Testis (tissue), 2 donors: ENCODE measurements at regions not wholly inside any gene's neighbourhood (a gene's known extent, or its start where the extent isn't known, plus 50 kb on each side); places are given as distances from the start of the nearest gene placed in this dataset.

Source experiments
- DNase-seq: peaks from one replicate; pipeline ENCODE4 v3.0.0-alpha.2; 2019
- H3K27ac ChIP-seq, 2 donors: fragments of 200-600 bp; sonication (generic); one replicate each; pipeline ENCODE4 v1.5.1; 2019
- H3K27me3 ChIP-seq: fragments of 200-600 bp; sonication (generic); one replicate; pipeline ENCODE4 v1.5.1; 2019
- H3K36me3 ChIP-seq: fragments of 200-600 bp; sonication (generic); one replicate; pipeline ENCODE4 v1.5.1; 2017; ENCODE audit warnings: low read depth; ENCODE audit errors: missing control alignments
- H3K4me1 ChIP-seq: fragments of 200-600 bp; sonication (generic); one replicate; pipeline ENCODE4 v1.5.1; 2019
- H3K4me3 ChIP-seq, 2 donors: fragments of 200-600 bp; sonication (generic); one replicate each; pipeline ENCODE4 v1.5.1; 2017 to 2019
- H3K9me3 ChIP-seq: fragments of 200-600 bp; sonication (generic); one replicate; pipeline ENCODE4 v1.5.1; 2017
- POLR2A ChIP-seq: fragments of 450-650 bp; IDR thresholded peaks from one replicate; pipeline ENCODE4 v1.6.1; 2017; ENCODE audit warnings: antibody characterized with exemption, mild to moderate bottlenecking, moderate library complexity
- WGBS, 2 donors: methylation state at CpG; one replicate each; pipeline ENCODE4 v1.1.5; 2018; 5-methylcytosine and 5-hydroxymethylcytosine counted together
- intact Hi-C: fragments of 100-400 bp; cut with DNase I; formaldehyde crosslinking; loops from one replicate; pipeline ENCODE4 v1.15.1; 2023; ENCODE audit warnings: low total_unique reads
- TF ChIP-seq, protein P1 (sequence below), 3 experiments: fragments of 450-650 bp in 2 of 3; fragments of 200-600 bp in 1 of 3; sonication (generic) in 1 of 3; IDR thresholded peaks; one replicate each; pipeline ENCODE4 v1.5.1; 2016 to 2019; ENCODE audit warnings: antibody characterized with exemption in 3 of 3, mild to moderate bottlenecking in 2 of 3, moderate library complexity in 1 of 3

GRCh38 chr9:81225596-81225995 lies 463.8 kb downstream of the TLE1 start:
- no peak for DNase-seq
- no peak overlapping the region for H3K4me3 ChIP-seq

DNA sequence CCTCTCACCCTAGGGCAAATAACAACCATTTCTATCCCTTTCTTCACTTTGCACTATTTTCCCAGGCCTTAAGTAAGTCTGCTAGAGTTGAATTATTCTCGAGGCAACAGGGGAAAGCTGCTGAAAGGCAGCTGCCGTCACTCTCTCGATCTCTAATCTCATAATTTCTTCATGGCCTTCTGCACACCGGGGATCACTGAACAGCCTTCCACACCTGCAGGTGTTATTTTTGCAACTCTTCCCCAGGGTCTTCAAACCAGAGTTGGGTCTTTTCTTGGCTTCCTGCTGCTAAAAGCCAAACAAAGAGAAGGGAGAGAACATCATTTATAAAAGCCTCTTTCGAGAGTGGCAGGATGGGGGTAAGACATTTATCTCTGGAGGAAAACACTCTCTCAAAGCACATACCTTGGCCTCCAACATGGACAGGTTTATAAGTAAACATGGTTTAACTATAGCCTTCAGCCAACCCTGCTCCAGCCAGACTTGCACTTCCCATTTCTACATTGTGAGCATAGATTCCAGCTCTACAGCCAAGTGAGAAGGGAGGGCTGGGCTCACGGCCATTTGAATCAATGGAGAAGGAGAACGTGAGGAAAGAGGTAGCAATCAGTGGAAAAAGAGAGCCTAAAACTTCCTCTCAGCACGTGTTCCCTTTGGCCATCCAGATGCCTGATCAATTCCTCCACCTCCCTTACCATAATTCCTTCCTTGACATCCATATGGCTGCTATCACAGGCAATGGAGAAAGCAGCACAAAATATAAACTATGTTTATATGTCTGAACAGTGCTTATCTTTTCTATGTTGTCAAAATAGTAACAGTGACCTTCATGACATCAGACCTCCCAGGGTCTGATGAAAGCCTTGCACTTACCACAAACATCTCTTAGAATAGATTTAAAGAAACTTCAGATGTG lies 464.9 kb downstream of the TLE1 start:
- DNase-seq: no peak
- 52 to 54% methylated on average over 8 of the region's 8 CpGs for WGBS, 2 donors
- H3K27me3 ChIP-seq: no peaks in the 10 kb centered on the region
- H3K9me3 ChIP-seq: no peaks in the 10 kb centered on the region
- intact Hi-C loops: no loop called here
- TF ChIP-seq, protein P1, sequence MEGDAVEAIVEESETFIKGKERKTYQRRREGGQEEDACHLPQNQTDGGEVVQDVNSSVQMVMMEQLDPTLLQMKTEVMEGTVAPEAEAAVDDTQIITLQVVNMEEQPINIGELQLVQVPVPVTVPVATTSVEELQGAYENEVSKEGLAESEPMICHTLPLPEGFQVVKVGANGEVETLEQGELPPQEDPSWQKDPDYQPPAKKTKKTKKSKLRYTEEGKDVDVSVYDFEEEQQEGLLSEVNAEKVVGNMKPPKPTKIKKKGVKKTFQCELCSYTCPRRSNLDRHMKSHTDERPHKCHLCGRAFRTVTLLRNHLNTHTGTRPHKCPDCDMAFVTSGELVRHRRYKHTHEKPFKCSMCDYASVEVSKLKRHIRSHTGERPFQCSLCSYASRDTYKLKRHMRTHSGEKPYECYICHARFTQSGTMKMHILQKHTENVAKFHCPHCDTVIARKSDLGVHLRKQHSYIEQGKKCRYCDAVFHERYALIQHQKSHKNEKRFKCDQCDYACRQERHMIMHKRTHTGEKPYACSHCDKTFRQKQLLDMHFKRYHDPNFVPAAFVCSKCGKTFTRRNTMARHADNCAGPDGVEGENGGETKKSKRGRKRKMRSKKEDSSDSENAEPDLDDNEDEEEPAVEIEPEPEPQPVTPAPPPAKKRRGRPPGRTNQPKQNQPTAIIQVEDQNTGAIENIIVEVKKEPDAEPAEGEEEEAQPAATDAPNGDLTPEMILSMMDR (IDR thresholded peaks at IDR 0.05): no peak
- no peak for TF ChIP-seq POLR2A
- H3K27ac ChIP-seq: no peak overlapping the region
- H3K4me1 ChIP-seq: no peaks in the 10 kb centered on the region
- H3K36me3 ChIP-seq: no peaks in the 10 kb centered on the region
- no peak overlapping the region for H3K4me3 ChIP-seq

More at GRCh38 chr9:81225596-81225995, 463.8 kb downstream of the TLE1 start:
- TF ChIP-seq, protein P1 (IDR thresholded peaks at IDR 0.05): no peak
- TF ChIP-seq POLR2A: no peak
- H3K36me3 ChIP-seq: no peaks in the 10 kb centered on the region
- H3K9me3 ChIP-seq: no peaks in the 10 kb centered on the region
- H3K4me1 ChIP-seq: no peaks in the 10 kb centered on the region
- intact Hi-C loops: no loop called here
- no peak overlapping the region for H3K27ac ChIP-seq
- WGBS, 2 donors: 83 to 84% methylated on average over 1 of the region's 1 CpG
- no peaks in the 10 kb centered on the region for H3K27me3 ChIP-seq

GRCh38 chr9:81214975-81215374 lies 474.4 kb downstream of the TLE1 start:
- Histone ChIP-seq H3K4me3 (no peak overlapping the region), H3K4me1 (no peaks in the 10 kb centered on the region), H3K27ac (no peak overlapping the region), H3K9me3 (no peaks in the 10 kb centered on the region), H3K36me3 (no peaks in the 10 kb centered on the region), H3K27me3 (no peaks in the 10 kb centered on the region)
- no peak for DNase-seq
- 92 to 100% methylated on average over 1 of the region's 1 CpG for WGBS, 2 donors
- TF ChIP-seq, protein P1 (IDR thresholded peaks at IDR 0.05): no peak
- no peak for TF ChIP-seq POLR2A
- intact Hi-C loops: no loop called here

- no peak overlapping the region for H3K27ac ChIP-seq
- no peak overlapping the region for H3K4me3 ChIP-seq
- TF ChIP-seq, protein P1 (IDR thresholded peaks at IDR 0.05): no peak
- no peak for TF ChIP-seq POLR2A
- no peaks in the 10 kb centered on the region for H3K27me3 ChIP-seq
- DNase-seq: no peak
- no peaks in the 10 kb centered on the region for H3K9me3 ChIP-seq
- no peaks in the 10 kb centered on the region for H3K4me1 ChIP-seq
- intact Hi-C loops: no loop called here
- 89 to 95% methylated on average over 4 of the region's 4 CpGs for WGBS, 2 donors
- no peaks in the 10 kb centered on the region for H3K36me3 ChIP-seq
Observed at GRCh38 chr9:81213456-81213855, 475.9 kb downstream of the TLE1 start.

DNA sequence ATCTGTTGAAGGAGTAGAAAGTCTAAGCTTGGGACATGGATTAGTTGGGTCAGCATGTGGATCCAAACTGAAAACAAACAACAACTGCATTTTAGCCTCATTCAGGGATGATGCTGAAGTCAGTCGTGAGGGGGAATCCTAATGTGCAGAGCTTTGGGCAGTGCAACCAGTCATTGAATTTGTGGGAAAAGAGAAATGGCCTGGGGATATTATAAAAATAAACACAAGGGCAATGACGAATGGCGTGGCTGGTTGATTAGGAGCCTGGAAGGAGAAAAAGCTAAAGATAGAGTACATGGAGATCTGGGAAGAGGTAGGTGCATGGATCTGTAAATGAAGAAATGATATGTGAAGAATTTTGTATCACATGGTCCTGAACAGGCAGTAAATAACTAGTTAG lies 477.6 kb downstream of the TLE1 start:
- TF ChIP-seq, protein P1 (IDR thresholded peaks at IDR 0.05): no peak
- no peak for TF ChIP-seq POLR2A

More for the DNA sequence above, 477.6 kb downstream of the TLE1 start:
- intact Hi-C loops: no loop called here
- no peak for DNase-seq
- H3K4me1 ChIP-seq: no peaks in the 10 kb centered on the region
- H3K9me3 ChIP-seq: no peaks in the 10 kb centered on the region
- no peaks in the 10 kb centered on the region for H3K36me3 ChIP-seq
- no peaks in the 10 kb centered on the region for H3K27me3 ChIP-seq
- WGBS, 2 donors: 83 to 95% methylated on average over 3 of the region's 3 CpGs
- H3K27ac ChIP-seq: no peak overlapping the region
- no peak overlapping the region for H3K4me3 ChIP-seq
